H9 (cell line): ENCODE measurements at regions not wholly inside any gene's neighbourhood (a gene's known extent, or its start where the extent isn't known, plus 50 kb on each side); places are given as distances from the start of the nearest gene placed in this dataset.

Experiments used
- DNase-seq: peaks from one replicate; pipeline ENCODE4 v3.0.0-alpha.2; 2017
- H2AFZ ChIP-seq: one replicate; pipeline ENCODE4 v1.6.1; 2013; ENCODE audit warnings: mild to moderate bottlenecking, low read length, control low read depth, moderate library complexity
- H2AK5ac ChIP-seq: 2 replicates; pipeline ENCODE4 v1.6.1; 2013; ENCODE audit warnings: low read length, control low read depth, mixed read lengths; ENCODE audit not compliant: insufficient read length
- H2BK120ac ChIP-seq: one replicate; pipeline ENCODE4 v1.6.1; 2013; ENCODE audit warnings: low read depth, mild to moderate bottlenecking, low read length, control low read depth, inconsistent platforms; ENCODE audit not compliant: poor library complexity, severe bottlenecking
- H2BK12ac ChIP-seq: 2 replicates; pipeline ENCODE4 v1.6.1; 2013; ENCODE audit warnings: low read length, control low read depth, mixed read lengths, low read depth; ENCODE audit not compliant: insufficient read length
- H2BK15ac ChIP-seq: 2 replicates; pipeline ENCODE4 v1.6.1; 2013; ENCODE audit warnings: low read depth, low read length, control low read depth
- H2BK20ac ChIP-seq: one replicate; pipeline ENCODE4 v1.6.1; 2013; ENCODE audit warnings: low read depth, mild to moderate bottlenecking, low read length, control low read depth, inconsistent platforms; ENCODE audit not compliant: poor library complexity, severe bottlenecking
- H2BK5ac ChIP-seq: 2 replicates; pipeline ENCODE4 v1.6.1; 2013; ENCODE audit warnings: low read length, control low read depth, mixed read lengths; ENCODE audit not compliant: insufficient read length
- H3K14ac ChIP-seq: 2 replicates; pipeline ENCODE4 v1.6.1; 2013; ENCODE audit warnings: low read length, control low read depth; ENCODE audit not compliant: insufficient read depth
- H3K18ac ChIP-seq: 2 replicates; pipeline ENCODE4 v1.6.1; 2013; ENCODE audit warnings: low read depth, mild to moderate bottlenecking, mixed read lengths, low read length, control low read depth; ENCODE audit not compliant: insufficient read length
- H3K23ac ChIP-seq: 2 replicates; pipeline ENCODE4 v1.6.1; 2013; ENCODE audit warnings: low read length, control low read depth, mixed read lengths, low read depth; ENCODE audit not compliant: insufficient read length
- H3K23me2 ChIP-seq: 2 replicates; pipeline ENCODE4 v1.6.1; 2013; ENCODE audit warnings: low read depth, mild to moderate bottlenecking, mixed read lengths, low read length, control low read depth; ENCODE audit not compliant: insufficient read length, poor library complexity, severe bottlenecking
- H3K27ac ChIP-seq: 2 replicates; pipeline ENCODE4 v1.5.1; 2013; ENCODE audit warnings: low read length, control low read depth, mixed read lengths, low read depth; ENCODE audit not compliant: insufficient read length
- H3K27me3 ChIP-seq: 2 replicates; pipeline ENCODE4 v1.6.1; 2013; ENCODE audit warnings: low read length, control low read depth, inconsistent platforms; ENCODE audit not compliant: insufficient read depth
- H3K4ac ChIP-seq: 2 replicates; pipeline ENCODE4 v1.6.1; 2013; ENCODE audit warnings: low read depth, mild to moderate bottlenecking, control low read depth, inconsistent platforms, low read length, moderate library complexity
- H3K4me1 ChIP-seq: 2 replicates; pipeline ENCODE4 v1.6.1; 2013; ENCODE audit warnings: low read length, control low read depth, inconsistent platforms; ENCODE audit not compliant: insufficient read depth
- H3K4me2 ChIP-seq: 2 replicates; pipeline ENCODE4 v1.6.1; 2013; ENCODE audit warnings: low read length, control low read depth, mixed read lengths; ENCODE audit not compliant: insufficient read length, insufficient read depth
- H3K56ac ChIP-seq: 2 replicates; pipeline ENCODE4 v1.6.1; 2013; ENCODE audit warnings: low read depth, mild to moderate bottlenecking, mixed read lengths, low read length, control low read depth; ENCODE audit not compliant: insufficient read length
- H3K79me1 ChIP-seq: 2 replicates; pipeline ENCODE4 v1.6.1; 2013; ENCODE audit warnings: low read depth, mild to moderate bottlenecking, moderate library complexity, low read length, control low read depth, inconsistent platforms; ENCODE audit not compliant: insufficient read depth, poor library complexity, severe bottlenecking
- H3K79me2 ChIP-seq: 2 replicates; pipeline ENCODE4 v1.6.1; 2013; ENCODE audit warnings: low read length, control low read depth, inconsistent platforms; ENCODE audit not compliant: insufficient read depth
- H3K9ac ChIP-seq: 2 replicates; pipeline ENCODE4 v1.6.1; 2013; ENCODE audit warnings: low read length, control low read depth, mixed read lengths; ENCODE audit not compliant: insufficient read length; ENCODE audit errors: extremely low read depth
- H3K9me3 ChIP-seq: one replicate; pipeline ENCODE4 v1.6.1; 2013; ENCODE audit warnings: low read depth, low read length, inconsistent platforms; ENCODE audit not compliant: control insufficient read depth
- H3T11ph ChIP-seq: one replicate; pipeline ENCODE4 v1.6.1; 2013; ENCODE audit warnings: mild to moderate bottlenecking, low read length, control low read depth, inconsistent platforms
- H4K20me1 ChIP-seq: one replicate; pipeline ENCODE4 v1.6.1; 2013; ENCODE audit not compliant: control insufficient read depth, insufficient read length, insufficient read depth
- H4K5ac ChIP-seq: 2 replicates; pipeline ENCODE4 v1.6.1; 2013; ENCODE audit warnings: low read depth, mild to moderate bottlenecking, mixed read lengths, low read length, control low read depth; ENCODE audit not compliant: insufficient read length
- H4K8ac ChIP-seq: replicated peaks from 2 replicates; pipeline ENCODE4 v1.6.1; 2013; ENCODE audit warnings: low read length, control low read depth, mixed read lengths, low read depth; ENCODE audit not compliant: insufficient read length
- H4K91ac ChIP-seq: 2 replicates; pipeline ENCODE4 v1.6.1; 2013; ENCODE audit warnings: low read depth, mild to moderate bottlenecking, moderate library complexity, mixed read lengths, low read length, control low read depth; ENCODE audit not compliant: insufficient read length
- H3K27ac Mint-ChIP-seq, 3 experiments: 2 replicates in 2 of 3; 3 replicates in 1 of 3; pipeline ENCODE4 v1.8.0; 2020 to 2021; ENCODE audit warnings: mixed read lengths in 3 of 3, mild to moderate bottlenecking in 1 of 3, moderate library complexity in 1 of 3
- H3K27me3 Mint-ChIP-seq: 2 replicates; pipeline ENCODE4 v1.8.0; 2021; ENCODE audit warnings: low read depth, mild to moderate bottlenecking, moderate library complexity, mixed read lengths
- H3K36me3 Mint-ChIP-seq, 3 experiments: 2 replicates in 2 of 3; 3 replicates in 1 of 3; pipeline ENCODE4 v1.8.0; 2020 to 2021; ENCODE audit warnings: low read depth in 3 of 3, mixed read lengths in 3 of 3; ENCODE audit not compliant: insufficient read depth in 1 of 3
- H3K4me1 Mint-ChIP-seq, 2 experiments: 2 replicates each; pipeline ENCODE4 v1.8.0; 2020; ENCODE audit warnings: mixed read lengths in 2 of 2
- H3K4me3 Mint-ChIP-seq, 2 experiments: 2 replicates in 1 of 2; 3 replicates in 1 of 2; pipeline ENCODE4 v1.8.0; 2020 to 2021; ENCODE audit warnings: mild to moderate bottlenecking in 2 of 2, mixed read lengths in 2 of 2, moderate library complexity in 1 of 2
- H3K9me3 Mint-ChIP-seq, 2 experiments: 2 replicates in 1 of 2; 3 replicates in 1 of 2; pipeline ENCODE4 v1.8.0; 2020; ENCODE audit warnings: mild to moderate bottlenecking in 2 of 2, mixed read lengths in 2 of 2, moderate library complexity in 1 of 2
- WGBS: extraction: QIAGEN DNeasy Blood & Tissue Kit; methylation state at CpG from one replicate; pipeline ENCODE4 v1.1.7; 2013; ENCODE audit warnings: missing lambda C conversion rate, low lambda C conversion rate, mixed read lengths; ENCODE audit not compliant: insufficient read length; ENCODE audit errors: extremely low coverage; 5-methylcytosine and 5-hydroxymethylcytosine counted together
- TF ChIP-seq, protein P1 (sequence below): fragments of 200-600 bp; sonication (generic); conservative IDR thresholded peaks from 3 replicates; pipeline ENCODE4 v1.8.0; 2021; ENCODE audit warnings: antibody characterized with exemption, mild to moderate bottlenecking

DNA sequence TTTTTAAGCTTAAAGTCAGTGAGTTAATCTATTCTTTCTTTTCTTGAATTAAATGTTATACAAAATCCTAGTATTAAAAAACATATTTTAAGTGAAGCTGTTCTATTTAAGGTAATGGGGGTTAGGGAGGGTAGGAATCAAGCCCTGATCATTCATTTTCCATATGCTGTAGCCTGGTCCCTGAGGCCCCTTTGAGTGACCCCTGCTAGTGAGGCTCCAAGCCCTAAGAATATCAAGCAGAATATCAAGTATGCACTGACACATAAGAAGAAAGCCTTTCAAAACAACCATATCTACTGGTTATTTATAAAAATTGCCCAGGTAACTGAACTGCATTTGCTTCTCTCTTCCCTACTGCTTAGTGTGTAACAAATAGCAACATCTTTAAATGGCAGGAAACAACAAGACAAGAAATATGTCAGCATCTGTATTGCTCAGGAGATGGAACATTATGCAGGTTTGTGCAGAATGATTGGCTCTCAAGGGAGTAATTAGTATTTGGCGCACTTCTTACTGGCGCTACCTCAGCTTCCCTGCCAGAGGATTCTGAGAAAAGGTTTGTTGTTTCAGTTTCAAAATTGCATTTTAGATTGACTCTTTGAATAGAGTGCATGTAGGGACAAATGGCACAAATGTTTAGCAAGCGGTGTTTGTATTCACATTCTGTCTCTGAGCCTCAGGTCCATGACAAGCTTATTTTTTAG lies 223.0 kb downstream of the DUSP6 start:
- H4K91ac ChIP-seq = no peak overlapping the region
- H2BK12ac ChIP-seq = no peak overlapping the region
- no peak overlapping the region for H2BK15ac ChIP-seq
- no peaks in the 10 kb centered on the region for H3K27me3 ChIP-seq
- no peaks in the 10 kb centered on the region for H4K20me1 ChIP-seq
- no peaks in the 10 kb centered on the region for H3K9me3 Mint-ChIP-seq
- H3K23me2 ChIP-seq = no peaks in the 10 kb centered on the region
- H2BK20ac ChIP-seq = no peak overlapping the region
- DNase-seq = no peak
- H3K4ac ChIP-seq = no peak overlapping the region
- TF ChIP-seq, protein P1, sequence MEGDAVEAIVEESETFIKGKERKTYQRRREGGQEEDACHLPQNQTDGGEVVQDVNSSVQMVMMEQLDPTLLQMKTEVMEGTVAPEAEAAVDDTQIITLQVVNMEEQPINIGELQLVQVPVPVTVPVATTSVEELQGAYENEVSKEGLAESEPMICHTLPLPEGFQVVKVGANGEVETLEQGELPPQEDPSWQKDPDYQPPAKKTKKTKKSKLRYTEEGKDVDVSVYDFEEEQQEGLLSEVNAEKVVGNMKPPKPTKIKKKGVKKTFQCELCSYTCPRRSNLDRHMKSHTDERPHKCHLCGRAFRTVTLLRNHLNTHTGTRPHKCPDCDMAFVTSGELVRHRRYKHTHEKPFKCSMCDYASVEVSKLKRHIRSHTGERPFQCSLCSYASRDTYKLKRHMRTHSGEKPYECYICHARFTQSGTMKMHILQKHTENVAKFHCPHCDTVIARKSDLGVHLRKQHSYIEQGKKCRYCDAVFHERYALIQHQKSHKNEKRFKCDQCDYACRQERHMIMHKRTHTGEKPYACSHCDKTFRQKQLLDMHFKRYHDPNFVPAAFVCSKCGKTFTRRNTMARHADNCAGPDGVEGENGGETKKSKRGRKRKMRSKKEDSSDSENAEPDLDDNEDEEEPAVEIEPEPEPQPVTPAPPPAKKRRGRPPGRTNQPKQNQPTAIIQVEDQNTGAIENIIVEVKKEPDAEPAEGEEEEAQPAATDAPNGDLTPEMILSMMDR = no peak
- no peak overlapping the region for H3K14ac ChIP-seq
- no peak overlapping the region for H2BK120ac ChIP-seq
- no peaks in the 10 kb centered on the region for H3K27me3 Mint-ChIP-seq
- H3T11ph ChIP-seq = no peak overlapping the region
- no peak overlapping the region for H2AK5ac ChIP-seq
- no peaks in the 10 kb centered on the region for H3K4me1 ChIP-seq
- no peak overlapping the region for H3K56ac ChIP-seq
- H3K4me3 Mint-ChIP-seq = no peak overlapping the region
- H3K27ac Mint-ChIP-seq = no peak overlapping the region
- H4K8ac ChIP-seq = no peak overlapping the region
- no peaks in the 10 kb centered on the region for H3K9me3 ChIP-seq
- H4K5ac ChIP-seq = no peak overlapping the region
- no peaks in the 10 kb centered on the region for H3K79me1 ChIP-seq
- no peak overlapping the region for H3K4me2 ChIP-seq
- no peak overlapping the region for H3K18ac ChIP-seq
- H3K79me2 ChIP-seq = no peaks in the 10 kb centered on the region
- no peak overlapping the region for H2BK5ac ChIP-seq
- H3K23ac ChIP-seq = no peak overlapping the region
- no peaks in the 10 kb centered on the region for H3K4me1 Mint-ChIP-seq
- H2AFZ ChIP-seq = no peak overlapping the region
- no peak overlapping the region for H3K9ac ChIP-seq
- WGBS = no CpG with 5 or more reads among the region's 3 CpGs
- no peaks in the 10 kb centered on the region for H3K36me3 Mint-ChIP-seq
- H3K27ac ChIP-seq = no peak overlapping the region
